Right atrium auricular region (tissue), 2 donors: ENCODE measurements at regions not wholly inside any gene's neighbourhood (a gene's known extent, or its start where the extent isn't known, plus 50 kb on each side); places are given as distances from the start of the nearest gene placed in this dataset.

Experiments used
- DNase-seq: peaks from one replicate; pipeline ENCODE4 v3.0.0-alpha.2; 2019; ENCODE audit warnings: low spot score
- H3K27ac ChIP-seq, 2 donors: fragments of 200-600 bp; sonication (generic); 1 replicate in 1 of 2; 2 replicates in 1 of 2; pipeline ENCODE4 v1.5.1; 2016 to 2019
- H3K27me3 ChIP-seq, 2 donors: fragments of 200-600 bp; sonication (generic); one replicate each; pipeline versions ENCODE4 v1.5.1 to v1.6.0; 2017 to 2019
- H3K36me3 ChIP-seq: fragments of 200-600 bp; sonication (generic); one replicate; pipeline ENCODE4 v1.5.1; 2016
- H3K4me1 ChIP-seq, 2 donors: fragments of 200-600 bp; sonication (generic); one replicate each; pipeline versions ENCODE4 v1.5.1 to v1.6.0; 2017 to 2019
- H3K4me3 ChIP-seq, 2 donors: fragments of 200-600 bp; sonication (generic); 1 replicate in 1 of 2; 2 replicates in 1 of 2; pipeline ENCODE4 v1.5.1; 2017 to 2019; ENCODE audit warnings: mild to moderate bottlenecking in 1 of 2, moderate library complexity in 1 of 2
- H3K9me3 ChIP-seq, 2 donors: fragments of 200-600 bp; sonication (generic); one replicate each; pipeline ENCODE4 v1.5.1; 2019
- TF ChIP-seq, protein P1 (sequence below), 2 donors: fragments of 200-600 bp; sonication (generic); IDR thresholded peaks; one replicate each; pipeline ENCODE4 v1.5.1; 2019; ENCODE audit warnings: antibody characterized with exemption in 2 of 2

GRCh38 chr2:217228732-217229131, 368.9 kb upstream of the TNP1 start:
- H3K9me3 ChIP-seq = no peaks in the 10 kb centered on the region
- H3K27ac ChIP-seq = no peak overlapping the region
- no peaks in the 10 kb centered on the region for H3K27me3 ChIP-seq
- H3K4me1 ChIP-seq = no peaks in the 10 kb centered on the region
- H3K4me3 ChIP-seq = no peak overlapping the region
- DNase-seq = no peak
- TF ChIP-seq, protein P1, sequence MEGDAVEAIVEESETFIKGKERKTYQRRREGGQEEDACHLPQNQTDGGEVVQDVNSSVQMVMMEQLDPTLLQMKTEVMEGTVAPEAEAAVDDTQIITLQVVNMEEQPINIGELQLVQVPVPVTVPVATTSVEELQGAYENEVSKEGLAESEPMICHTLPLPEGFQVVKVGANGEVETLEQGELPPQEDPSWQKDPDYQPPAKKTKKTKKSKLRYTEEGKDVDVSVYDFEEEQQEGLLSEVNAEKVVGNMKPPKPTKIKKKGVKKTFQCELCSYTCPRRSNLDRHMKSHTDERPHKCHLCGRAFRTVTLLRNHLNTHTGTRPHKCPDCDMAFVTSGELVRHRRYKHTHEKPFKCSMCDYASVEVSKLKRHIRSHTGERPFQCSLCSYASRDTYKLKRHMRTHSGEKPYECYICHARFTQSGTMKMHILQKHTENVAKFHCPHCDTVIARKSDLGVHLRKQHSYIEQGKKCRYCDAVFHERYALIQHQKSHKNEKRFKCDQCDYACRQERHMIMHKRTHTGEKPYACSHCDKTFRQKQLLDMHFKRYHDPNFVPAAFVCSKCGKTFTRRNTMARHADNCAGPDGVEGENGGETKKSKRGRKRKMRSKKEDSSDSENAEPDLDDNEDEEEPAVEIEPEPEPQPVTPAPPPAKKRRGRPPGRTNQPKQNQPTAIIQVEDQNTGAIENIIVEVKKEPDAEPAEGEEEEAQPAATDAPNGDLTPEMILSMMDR (IDR thresholded peaks at IDR 0.05) = no peak
- no peaks in the 10 kb centered on the region for H3K36me3 ChIP-seq

- Histone ChIP-seq H3K36me3 (no peaks in the 10 kb centered on the region), H3K27me3 (no peaks in the 10 kb centered on the region), H3K4me3 (no peak overlapping the region), H3K27ac (no peak overlapping the region), H3K9me3 (no peaks in the 10 kb centered on the region), H3K4me1 (no peaks in the 10 kb centered on the region)
- TF ChIP-seq, protein P1 (IDR thresholded peaks at IDR 0.05) = no peak
- DNase-seq = no peak
Observed at GRCh38 chr2:217227794-217228193, 367.9 kb upstream of the TNP1 start.

GRCh38 chr2:217225596-217225995, 365.7 kb upstream of the TNP1 start:
- no peaks in the 10 kb centered on the region for H3K36me3 ChIP-seq
- no peak overlapping the region for H3K4me3 ChIP-seq
- no peak overlapping the region for H3K27ac ChIP-seq
- no peaks in the 10 kb centered on the region for H3K27me3 ChIP-seq
- no peaks in the 10 kb centered on the region for H3K9me3 ChIP-seq
- no peaks in the 10 kb centered on the region for H3K4me1 ChIP-seq
- DNase-seq = no peak
- TF ChIP-seq, protein P1 (IDR thresholded peaks at IDR 0.05) = no peak

GRCh38 chr2:217223222-217223930, 363.5 kb upstream of the TNP1 start:
- H3K4me1 ChIP-seq = peaks cover 0 to 1% of the 10 kb centered on the region in 2 donors
- TF ChIP-seq, protein P1 (IDR thresholded peaks at IDR 0.05) = no peak
- H3K9me3 ChIP-seq = no peaks in the 10 kb centered on the region
- H3K36me3 ChIP-seq = no peaks in the 10 kb centered on the region
- peak overlapping the region in 1 of 2 donors; percentile 18 for H3K27ac ChIP-seq
- H3K27me3 ChIP-seq = no peaks in the 10 kb centered on the region
- DNase-seq = no peak
- no peak overlapping the region for H3K4me3 ChIP-seq

- DNase-seq = no peak
- no peak overlapping the region for H3K27ac ChIP-seq
- H3K36me3 ChIP-seq = no peaks in the 10 kb centered on the region
- no peaks in the 10 kb centered on the region for H3K9me3 ChIP-seq
- H3K27me3 ChIP-seq = no peaks in the 10 kb centered on the region
- H3K4me1 ChIP-seq = peaks cover 0 to 6% of the 10 kb centered on the region in 2 donors
- H3K4me3 ChIP-seq = no peak overlapping the region
- TF ChIP-seq, protein P1 (IDR thresholded peaks at IDR 0.05) = no peak
Observed at GRCh38 chr2:217222309-217222910, 362.5 kb upstream of the TNP1 start.
